ENCODE measurements at regions not wholly inside any gene's neighbourhood (a gene's known extent, or its start where the extent isn't known, plus 50 kb on each side); places are given as distances from the start of the nearest gene placed in this dataset.
A peak's percentile ranks its signal among the peaks of the same experiment; 100 is the strongest.

DNA sequence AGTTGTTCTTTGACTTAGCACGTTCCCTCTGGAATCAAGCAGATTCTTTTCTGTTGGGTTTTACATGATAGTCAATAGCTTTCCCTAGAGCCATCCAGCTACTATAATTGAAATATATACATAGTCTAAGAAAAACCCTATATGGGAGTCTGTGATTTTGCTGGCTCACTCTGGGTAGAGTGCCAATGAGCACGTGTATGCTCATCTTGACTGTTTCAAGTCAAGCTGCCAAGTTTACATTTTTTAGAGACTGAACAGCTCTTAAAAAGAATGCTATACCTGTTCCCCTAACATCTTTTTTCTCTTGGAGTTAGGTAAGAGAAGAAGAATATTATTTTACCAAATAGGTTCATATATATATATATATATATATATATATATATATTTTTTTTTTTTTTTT, 182.8 kb upstream of the NRIP1 start:
- Histone ChIP-seq H2BK5ac (ENCODE audit: low read length) (no peak overlapping the region), H2AK5ac (ENCODE audit: low read depth, low read length) (no peak overlapping the region), H2BK15ac (ENCODE audit: low read length) (no peak overlapping the region), H2AFZ (ENCODE audit: low read length) (no peak overlapping the region), H3K4me2 (ENCODE audit: insufficient read depth, low read length, poor library complexity, severe bottlenecking) (no peak overlapping the region), H2BK120ac (ENCODE audit: low read depth, low read length) (no peak overlapping the region), H3K4me3 (ENCODE audit: low read length in 2 of 2) (no peak overlapping the region), H3K9ac (ENCODE audit: low read depth, low read length, poor library complexity) (no peak overlapping the region), H3K9me3 (replicated peaks in 1 of 2; ENCODE audit: control insufficient read depth in 2 of 2, insufficient read depth in 1 of 2, low read depth in 1 of 2, low read length in 2 of 2) (peaks cover 0 to 5% of the 10 kb centered on the region in 2 donors), H4K8ac (ENCODE audit: low read depth, low read length) (no peak overlapping the region), H3K27me3 (ENCODE audit: control insufficient read depth in 3 of 3, insufficient read depth in 3 of 3, low read depth in 1 of 3, low read length in 3 of 3) (no peaks in the 10 kb centered on the region), H3K36me3 (replicated peaks in 1 of 2; ENCODE audit: control insufficient read depth in 2 of 2, insufficient read depth in 2 of 2, low read length in 2 of 2) (no peaks in the 10 kb centered on the region), H3K27ac (replicated peaks; ENCODE audit: low read length) (no peak overlapping the region), H3K4me1 (ENCODE audit: control insufficient read depth in 2 of 2, insufficient read depth in 1 of 2, low read depth in 1 of 2, low read length in 2 of 2) (peaks cover 3 to 16% of the 10 kb centered on the region in 2 donors), H3K14ac (ENCODE audit: low read length) (no peak overlapping the region), H2BK12ac (ENCODE audit: low read length) (no peak overlapping the region), H3K23ac (ENCODE audit: low read depth, low read length, poor library complexity) (no peak overlapping the region), H3K79me1 (ENCODE audit: low read depth, low read length) (no peaks in the 10 kb centered on the region), H3K18ac (ENCODE audit: low read length) (no peak overlapping the region), H3K4ac (ENCODE audit: low read length) (no peak overlapping the region), H4K91ac (ENCODE audit: low read depth, low read length, poor library complexity) (no peak overlapping the region)
- WGBS, 2 donors (ENCODE audit: extremely low coverage in 2 of 2, insufficient read length in 2 of 2, insufficient replicate concordance in 1 of 2): no CpG with 5 or more reads among the region's 2 CpGs
- DNase-seq (ENCODE audit: low spot score): no peak

- Histone ChIP-seq H4K91ac (ENCODE audit: low read depth, low read length, poor library complexity) (no peak overlapping the region), H2AK5ac (ENCODE audit: low read depth, low read length) (no peak overlapping the region), H3K4me1 (ENCODE audit: control insufficient read depth in 2 of 2, insufficient read depth in 1 of 2, low read depth in 1 of 2, low read length in 2 of 2) (peaks cover 2 to 15% of the 10 kb centered on the region in 2 donors), H3K79me1 (ENCODE audit: low read depth, low read length) (no peaks in the 10 kb centered on the region), H3K9ac (ENCODE audit: low read depth, low read length, poor library complexity) (no peak overlapping the region), H2AFZ (ENCODE audit: low read length) (no peak overlapping the region), H3K4me3 (ENCODE audit: low read length in 2 of 2) (no peak overlapping the region), H2BK5ac (ENCODE audit: low read length) (no peak overlapping the region), H3K9me3 (replicated peaks in 1 of 2; ENCODE audit: control insufficient read depth in 2 of 2, insufficient read depth in 1 of 2, low read depth in 1 of 2, low read length in 2 of 2) (no peaks in the 10 kb centered on the region), H3K27ac (replicated peaks; ENCODE audit: low read length) (no peak overlapping the region), H4K8ac (ENCODE audit: low read depth, low read length) (no peak overlapping the region), H3K4ac (ENCODE audit: low read length) (no peak overlapping the region), H3K36me3 (replicated peaks in 1 of 2; ENCODE audit: control insufficient read depth in 2 of 2, insufficient read depth in 2 of 2, low read length in 2 of 2) (no peaks in the 10 kb centered on the region), H3K14ac (ENCODE audit: low read length) (no peak overlapping the region), H3K4me2 (ENCODE audit: insufficient read depth, low read length, poor library complexity, severe bottlenecking) (no peak overlapping the region), H3K23ac (ENCODE audit: low read depth, low read length, poor library complexity) (no peak overlapping the region), H3K27me3 (ENCODE audit: control insufficient read depth in 3 of 3, insufficient read depth in 3 of 3, low read depth in 1 of 3, low read length in 3 of 3) (no peaks in the 10 kb centered on the region), H2BK120ac (ENCODE audit: low read depth, low read length) (no peak overlapping the region), H2BK15ac (ENCODE audit: low read length) (no peak overlapping the region), H2BK12ac (ENCODE audit: low read length) (no peak overlapping the region), H3K18ac (ENCODE audit: low read length) (no peak overlapping the region)
- no CpG with 5 or more reads among the region's 6 CpGs for WGBS, 2 donors (ENCODE audit: extremely low coverage in 2 of 2, insufficient read length in 2 of 2, insufficient replicate concordance in 1 of 2)
- DNase-seq (ENCODE audit: low spot score): no peak
These were observed 184.6 kb upstream of the NRIP1 start for GRCh38 chr21:15249285-15249993.

DNA sequence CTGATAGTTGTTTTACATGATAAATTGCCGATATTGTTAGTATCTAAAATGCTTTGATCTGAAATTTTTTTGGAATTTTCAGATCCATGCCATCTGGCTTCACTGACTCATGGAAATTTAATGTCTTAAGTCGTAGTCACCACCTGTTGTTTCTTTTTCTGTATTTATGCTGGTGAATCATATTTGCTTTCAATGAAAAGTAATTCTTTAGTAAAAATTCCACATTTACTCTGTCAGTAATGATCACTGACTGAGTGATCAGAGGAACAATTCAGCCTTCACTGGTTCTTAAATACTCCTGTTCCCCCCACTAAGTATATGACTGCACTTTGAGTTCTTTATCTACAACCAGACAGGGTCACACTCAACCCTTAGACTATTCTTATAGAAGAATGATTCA, 185.6 kb upstream of the NRIP1 start:
- no peaks in the 10 kb centered on the region for H3K9me3 ChIP-seq (replicated peaks in 1 of 2; ENCODE audit: control insufficient read depth in 2 of 2, insufficient read depth in 1 of 2, low read depth in 1 of 2, low read length in 2 of 2)
- no peak overlapping the region for H3K4ac ChIP-seq (ENCODE audit: low read length)
- no peak overlapping the region for H3K18ac ChIP-seq (ENCODE audit: low read length)
- H3K9ac ChIP-seq (ENCODE audit: low read depth, low read length, poor library complexity): no peak overlapping the region
- H3K27me3 ChIP-seq (ENCODE audit: control insufficient read depth in 3 of 3, insufficient read depth in 3 of 3, low read depth in 1 of 3, low read length in 3 of 3): no peaks in the 10 kb centered on the region
- no peak overlapping the region for H2BK12ac ChIP-seq (ENCODE audit: low read length)
- no peak overlapping the region for H2AFZ ChIP-seq (ENCODE audit: low read length)
- no peaks in the 10 kb centered on the region for H3K79me1 ChIP-seq (ENCODE audit: low read depth, low read length)
- no peak overlapping the region for H2BK5ac ChIP-seq (ENCODE audit: low read length)
- H3K36me3 ChIP-seq (replicated peaks in 1 of 2; ENCODE audit: control insufficient read depth in 2 of 2, insufficient read depth in 2 of 2, low read length in 2 of 2): no peaks in the 10 kb centered on the region
- no peak overlapping the region for H4K91ac ChIP-seq (ENCODE audit: low read depth, low read length, poor library complexity)
- peaks cover 2 to 14% of the 10 kb centered on the region in 2 donors for H3K4me1 ChIP-seq (ENCODE audit: control insufficient read depth in 2 of 2, insufficient read depth in 1 of 2, low read depth in 1 of 2, low read length in 2 of 2)
- H3K23ac ChIP-seq (ENCODE audit: low read depth, low read length, poor library complexity): no peak overlapping the region
- WGBS, 2 donors (ENCODE audit: extremely low coverage in 2 of 2, insufficient read length in 2 of 2, insufficient replicate concordance in 1 of 2): no CpG with 5 or more reads among the region's 2 CpGs
- H4K8ac ChIP-seq (ENCODE audit: low read depth, low read length): no peak overlapping the region
- H3K27ac ChIP-seq (replicated peaks; ENCODE audit: low read length): no peak overlapping the region
- no peak overlapping the region for H2BK15ac ChIP-seq (ENCODE audit: low read length)
- no peak overlapping the region for H2BK120ac ChIP-seq (ENCODE audit: low read depth, low read length)
- no peak overlapping the region for H3K14ac ChIP-seq (ENCODE audit: low read length)
- DNase-seq (ENCODE audit: low spot score): no peak
- H3K4me3 ChIP-seq (ENCODE audit: low read length in 2 of 2): no peak overlapping the region
- H2AK5ac ChIP-seq (ENCODE audit: low read depth, low read length): no peak overlapping the region
- no peak overlapping the region for H3K4me2 ChIP-seq (ENCODE audit: insufficient read depth, low read length, poor library complexity, severe bottlenecking)

- Histone ChIP-seq H4K8ac (ENCODE audit: low read depth, low read length) (no peak overlapping the region), H2BK120ac (ENCODE audit: low read depth, low read length) (no peak overlapping the region)
- no CpG with 5 or more reads among the region's 3 CpGs for WGBS, 2 donors (ENCODE audit: extremely low coverage in 2 of 2, insufficient read length in 2 of 2, insufficient replicate concordance in 1 of 2)
These were observed 187.6 kb upstream of the NRIP1 start for GRCh38 chr21:15252431-15252830.

More at GRCh38 chr21:15252431-15252830, 187.6 kb upstream of the NRIP1 start:
- no peak overlapping the region for H2BK12ac ChIP-seq (ENCODE audit: low read length)
- no peak overlapping the region for H3K4me2 ChIP-seq (ENCODE audit: insufficient read depth, low read length, poor library complexity, severe bottlenecking)
- no peak overlapping the region for H2AK5ac ChIP-seq (ENCODE audit: low read depth, low read length)
- H3K79me1 ChIP-seq (ENCODE audit: low read depth, low read length): no peaks in the 10 kb centered on the region
- no peak for DNase-seq (ENCODE audit: low spot score)
- H2AFZ ChIP-seq (ENCODE audit: low read length): peak overlapping the region; percentile 32
- H3K4me1 ChIP-seq (ENCODE audit: control insufficient read depth in 2 of 2, insufficient read depth in 1 of 2, low read depth in 1 of 2, low read length in 2 of 2): no peaks in the 10 kb centered on the region
- H2BK5ac ChIP-seq (ENCODE audit: low read length): no peak overlapping the region
- H3K27me3 ChIP-seq (ENCODE audit: control insufficient read depth in 3 of 3, insufficient read depth in 3 of 3, low read depth in 1 of 3, low read length in 3 of 3): no peaks in the 10 kb centered on the region
- no peak overlapping the region for H3K23ac ChIP-seq (ENCODE audit: low read depth, low read length, poor library complexity)
- no peak overlapping the region for H3K4ac ChIP-seq (ENCODE audit: low read length)
- H3K9ac ChIP-seq (ENCODE audit: low read depth, low read length, poor library complexity): no peak overlapping the region
- no peak overlapping the region for H2BK15ac ChIP-seq (ENCODE audit: low read length)
- H3K18ac ChIP-seq (ENCODE audit: low read length): no peak overlapping the region
- no peaks in the 10 kb centered on the region for H3K36me3 ChIP-seq (replicated peaks in 1 of 2; ENCODE audit: control insufficient read depth in 2 of 2, insufficient read depth in 2 of 2, low read length in 2 of 2)
- no peak overlapping the region for H4K91ac ChIP-seq (ENCODE audit: low read depth, low read length, poor library complexity)
- no peak overlapping the region for H3K14ac ChIP-seq (ENCODE audit: low read length)
- H3K27ac ChIP-seq (replicated peaks; ENCODE audit: low read length): no peak overlapping the region
- H3K4me3 ChIP-seq (ENCODE audit: low read length in 2 of 2): no peak overlapping the region
- H3K9me3 ChIP-seq (replicated peaks in 1 of 2; ENCODE audit: control insufficient read depth in 2 of 2, insufficient read depth in 1 of 2, low read depth in 1 of 2, low read length in 2 of 2): no peaks in the 10 kb centered on the region
